Cardiac septum (tissue), 1 donor: ENCODE measurements at regions not wholly inside any gene's neighbourhood (a gene's known extent, or its start where the extent isn't known, plus 50 kb on each side); places are given as distances from the start of the nearest gene placed in this dataset.
"Not testable (repeated sequence)": the region's sequence is repeated elsewhere in the genome, so short reads cannot be mapped to it uniquely, and the experiment has no call there.

Experiments
- DNase-seq: peaks from one replicate; pipeline ENCODE4 v3.0.0-alpha.2; 2020; ENCODE audit warnings: low spot score
- intact Hi-C: fragments of 100-400 bp; cut with DNase I; formaldehyde crosslinking; loops from one replicate; pipeline ENCODE4 v1.14.0; 2022
- donor health status: DM: no; HTN: no; CAD: no.

GRCh38 chr12:131555866-131556265, 155.0 kb upstream of the SFSWAP start:
- peak; percentile 72 for DNase-seq
- intact Hi-C loops, result no loop called here

GRCh38 chr12:131557078-131557709, 153.7 kb upstream of the SFSWAP start:
- intact Hi-C loops, result no loop called here

GRCh38 chr12:131559517-131560516, 151.1 kb upstream of the SFSWAP start:
- intact Hi-C loops, result no loop called here

More at GRCh38 chr12:131557078-131557709, 153.7 kb upstream of the SFSWAP start:
- peak; percentile 60 for DNase-seq

GRCh38 chr12:131561051-131561450, 149.8 kb upstream of the SFSWAP start:
- DNase-seq, result no peak
- intact Hi-C loops, result no loop called here

More at GRCh38 chr12:131559517-131560516, 151.1 kb upstream of the SFSWAP start:
- DNase-seq, result peak; percentile 51

GRCh38 chr12:131561891-131562684, 148.8 kb upstream of the SFSWAP start:
- peak; percentile 33 for DNase-seq
- intact Hi-C loops, result no loop called here

- intact Hi-C loops, result not testable (repeated sequence)
Observed at GRCh38 chr12:131564138-131564727, 146.7 kb upstream of the SFSWAP start.

GRCh38 chr12:131564845-131565244, 146.0 kb upstream of the SFSWAP start:
- intact Hi-C loops, result no loop called here
- DNase-seq, result peak; percentile 14

More at GRCh38 chr12:131564138-131564727, 146.7 kb upstream of the SFSWAP start:
- DNase-seq, result peak; percentile 26

GRCh38 chr12:131565267-131566015, 145.4 kb upstream of the SFSWAP start:
- intact Hi-C loops, result no loop called here
- peak; percentile 59 for DNase-seq

- peak; percentile 22 for DNase-seq
- intact Hi-C loops, result no loop called here
Observed at GRCh38 chr12:131568336-131568735, 142.6 kb upstream of the SFSWAP start.

- no peak for DNase-seq
- intact Hi-C loops, result no loop called here
Observed at GRCh38 chr12:131570596-131570995, 140.3 kb upstream of the SFSWAP start.

- intact Hi-C loops, result no loop called here
- no peak for DNase-seq
Observed at GRCh38 chr12:131571827-131572226, 139.1 kb upstream of the SFSWAP start.

- DNase-seq, result no peak
- intact Hi-C loops, result no loop called here
Observed at GRCh38 chr12:131572626-131573025, 138.3 kb upstream of the SFSWAP start.

- DNase-seq, result no peak
- intact Hi-C loops, result no loop called here
Observed at GRCh38 chr12:131573631-131574394, 137.1 kb upstream of the SFSWAP start.

GRCh38 chr12:131574395-131574771, 136.5 kb upstream of the SFSWAP start:
- DNase-seq, result no peak
- intact Hi-C loops, result no loop called here

GRCh38 chr12:131575371-131575770, 135.5 kb upstream of the SFSWAP start:
- no peak for DNase-seq
- intact Hi-C loops, result no loop called here

- intact Hi-C loops, DNase-seq: not testable (repeated sequence)
Observed at GRCh38 chr12:131576734-131577133, 134.2 kb upstream of the SFSWAP start.

GRCh38 chr12:131577766-131578165, 133.1 kb upstream of the SFSWAP start:
- DNase-seq, result no peak
- intact Hi-C loops, result no loop called here

- DNase-seq, result no peak
Observed at GRCh38 chr12:131578828-131579470, 131.9 kb upstream of the SFSWAP start.

More at GRCh38 chr12:131578828-131579470, 131.9 kb upstream of the SFSWAP start:
- intact Hi-C loops, result no loop called here
